ENCODE measurements at regions not wholly inside any gene's neighbourhood (a gene's known extent, or its start where the extent isn't known, plus 50 kb on each side); places are given as distances from the start of the nearest gene placed in this dataset.
A peak's percentile ranks its signal among the peaks of the same experiment; 100 is the strongest.

- no peak for ATAC-seq
- intact Hi-C loops (cut with micrococcal nuclease), result no loop called here
- ChIA-PET RAD21 (ENCODE audit: low non-redundant PET in 1 of 2, low total read pairs in 2 of 2, uncharacterized antibody in 2 of 2, unreplicated experiment in 2 of 2) (no interaction called here), CTCF (no interaction called here), POLR2A (no interaction called here)
- Histone ChIP-seq H3K9ac (ENCODE audit: low read length) (peak overlapping the region; percentile 76), H3K27me3 (ENCODE audit: insufficient read depth, low read length) (no peaks in the 10 kb centered on the region), H3K4me2 (ENCODE audit: low read length) (peak overlapping the region; percentile 79), H3K27ac (ENCODE audit: low read depth, low read length) (no peak overlapping the region), H3K36me3 (ENCODE audit: control insufficient read depth in 1 of 2, insufficient read depth in 2 of 2, low read length in 2 of 2) (no peaks in the 10 kb centered on the region), H3K4me1 (ENCODE audit: control insufficient read depth in 1 of 2, insufficient read depth in 2 of 2, low read length in 2 of 2) (peaks cover 4 to 10% of the 10 kb centered on the region in 2 experiments; a peak in 1 of 4 replicates), H3K79me2 (ENCODE audit: insufficient read depth, low read length) (peaks cover 30% of the 10 kb centered on the region), H3K9me3 (ENCODE audit: control insufficient read depth in 1 of 2, insufficient read depth in 1 of 2, low read depth in 1 of 2, low read length in 2 of 2) (no peaks in the 10 kb centered on the region), H4K20me1 (ENCODE audit: insufficient read depth) (no peaks in the 10 kb centered on the region), H2AFZ (ENCODE audit: low read depth, low read length, poor library complexity, severe bottlenecking) (no peak overlapping the region), H3K9me2 (ENCODE audit: insufficient read depth) (no peaks in the 10 kb centered on the region), H3K4me3 (replicated peaks in 1 of 2; ENCODE audit: low read depth in 1 of 2, low read length in 2 of 2) (peak overlapping the region; percentile 64 to 88)
- TF ChIP-seq CEBPB (IDR thresholded peaks at IDR 0.05; ENCODE audit: low read depth) (no peak), ZBTB33 (IDR thresholded peaks at IDR 0.05; ENCODE audit: extremely low read depth, insufficient replicate concordance, low read length) (no peak), EGR1 (IDR thresholded peaks at IDR 0.05; ENCODE audit: low read depth) (no peak), POLR2A (IDR thresholded peaks at IDR 0.05; ENCODE audit: borderline replicate concordance, extremely low read depth, insufficient read depth, insufficient read length) (no peak), SP1 (IDR thresholded peaks at IDR 0.05; ENCODE audit: low read depth) (no peak), ELF1 (IDR thresholded peaks at IDR 0.05; ENCODE audit: borderline replicate concordance, low read depth) (no peak), TCF7L2 (IDR thresholded peaks at IDR 0.05; ENCODE audit: borderline replicate concordance, extremely low read depth, insufficient read depth, insufficient read length) (no peak), EZH2 (IDR thresholded peaks at IDR 0.05) (no peak), POLR2AphosphoS5 (IDR thresholded peaks at IDR 0.05; ENCODE audit: low read depth, low read length) (no peak)
- DNase-seq (ENCODE audit: low read depth, low spot score), result no peak
- BruUV-seq (replicated peaks), result no TSS peak
Measured at GRCh38 chr16:72665701-72666100, 382.2 kb downstream of the ZFHX3 start.

All from HCT116 (cell line).